HL-60 (cell line): ENCODE measurements at regions not wholly inside any gene's neighbourhood (a gene's known extent, or its start where the extent isn't known, plus 50 kb on each side); places are given as distances from the start of the nearest gene placed in this dataset.

Experiments
- GABPA ChIP-seq: IDR thresholded peaks from 2 replicates; pipeline ENCODE4 v1.6.1; 2012; ENCODE audit warnings: low read depth
- POLR2AphosphoS5 ChIP-seq: IDR thresholded peaks from 2 replicates; pipeline ENCODE4 v1.6.1; 2012; ENCODE audit warnings: low read depth
- SPI1 ChIP-seq: IDR thresholded peaks from 2 replicates; pipeline ENCODE4 v1.6.1; 2012; ENCODE audit warnings: low read depth, mild to moderate bottlenecking, borderline replicate concordance
- TF ChIP-seq, protein P1 (sequence below): IDR thresholded peaks from one replicate; pipeline ENCODE4 v1.5.1; 2011; ENCODE audit warnings: low read length, control low read depth, inconsistent platforms; ENCODE audit not compliant: insufficient read depth

DNA sequence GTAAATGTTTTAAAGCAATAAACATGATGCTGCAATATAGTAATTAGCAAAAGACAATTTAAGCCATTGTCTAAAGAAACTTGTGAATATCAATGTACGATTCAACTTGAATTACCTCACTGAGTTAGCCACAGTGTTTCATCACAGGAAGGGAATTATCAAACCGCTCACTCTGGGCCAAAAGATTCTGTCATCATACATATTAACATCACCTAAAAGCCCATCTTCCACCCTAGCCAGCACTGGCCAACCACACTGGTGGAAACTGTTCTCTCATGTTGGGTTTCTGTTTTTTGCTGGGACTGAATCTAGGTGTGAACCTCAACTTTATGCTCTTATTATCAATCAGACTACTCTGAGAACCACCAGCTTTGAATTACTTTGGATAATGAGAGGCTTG, 497.7 kb upstream of the THBS1 start:
- TF ChIP-seq, protein P1, sequence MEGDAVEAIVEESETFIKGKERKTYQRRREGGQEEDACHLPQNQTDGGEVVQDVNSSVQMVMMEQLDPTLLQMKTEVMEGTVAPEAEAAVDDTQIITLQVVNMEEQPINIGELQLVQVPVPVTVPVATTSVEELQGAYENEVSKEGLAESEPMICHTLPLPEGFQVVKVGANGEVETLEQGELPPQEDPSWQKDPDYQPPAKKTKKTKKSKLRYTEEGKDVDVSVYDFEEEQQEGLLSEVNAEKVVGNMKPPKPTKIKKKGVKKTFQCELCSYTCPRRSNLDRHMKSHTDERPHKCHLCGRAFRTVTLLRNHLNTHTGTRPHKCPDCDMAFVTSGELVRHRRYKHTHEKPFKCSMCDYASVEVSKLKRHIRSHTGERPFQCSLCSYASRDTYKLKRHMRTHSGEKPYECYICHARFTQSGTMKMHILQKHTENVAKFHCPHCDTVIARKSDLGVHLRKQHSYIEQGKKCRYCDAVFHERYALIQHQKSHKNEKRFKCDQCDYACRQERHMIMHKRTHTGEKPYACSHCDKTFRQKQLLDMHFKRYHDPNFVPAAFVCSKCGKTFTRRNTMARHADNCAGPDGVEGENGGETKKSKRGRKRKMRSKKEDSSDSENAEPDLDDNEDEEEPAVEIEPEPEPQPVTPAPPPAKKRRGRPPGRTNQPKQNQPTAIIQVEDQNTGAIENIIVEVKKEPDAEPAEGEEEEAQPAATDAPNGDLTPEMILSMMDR: no peak
- TF ChIP-seq POLR2AphosphoS5 (no peak), SPI1 (no peak), GABPA (no peak)
